ENCODE measurements at regions not wholly inside any gene's neighbourhood (a gene's known extent, or its start where the extent isn't known, plus 50 kb on each side); places are given as distances from the start of the nearest gene placed in this dataset.
"Not testable (repeated sequence)": the region's sequence is repeated elsewhere in the genome, so short reads cannot be mapped to it uniquely, and the experiment has no call there.

DNA sequence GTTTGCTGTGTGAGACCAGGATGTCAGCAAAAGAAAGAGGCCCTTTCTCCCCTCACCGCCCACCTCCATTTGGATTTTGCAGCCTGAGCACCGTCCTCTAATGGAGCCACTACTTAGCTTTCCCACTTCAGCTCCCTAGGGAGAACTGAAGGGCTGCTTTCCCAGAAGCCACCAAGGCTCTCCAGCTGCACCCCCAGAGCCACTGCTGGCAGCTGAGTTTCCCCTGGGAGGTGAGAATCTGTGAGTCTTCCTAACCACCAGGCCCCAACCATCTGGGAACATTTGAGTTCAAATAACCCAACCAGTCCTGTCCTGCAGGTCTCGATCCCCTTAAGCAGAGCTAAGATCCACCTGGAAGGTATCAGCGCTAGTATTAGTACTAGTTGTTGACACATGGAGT, 173.1 kb upstream of the USP9X start:
- Histone ChIP-seq H3K4me3 (ENCODE audit: low read length) (no peak overlapping the region), H3K9me3 (ENCODE audit: low read length) (no peaks in the 10 kb centered on the region), H3K36me3 (ENCODE audit: insufficient read depth, low read length) (no peaks in the 10 kb centered on the region), H2AFZ (ENCODE audit: low read depth, low read length) (no peak overlapping the region), H3K4me1 (ENCODE audit: insufficient read depth, low read length) (no peaks in the 10 kb centered on the region), H3K27me3 (ENCODE audit: insufficient read depth, low read length) (no peaks in the 10 kb centered on the region)

DNA sequence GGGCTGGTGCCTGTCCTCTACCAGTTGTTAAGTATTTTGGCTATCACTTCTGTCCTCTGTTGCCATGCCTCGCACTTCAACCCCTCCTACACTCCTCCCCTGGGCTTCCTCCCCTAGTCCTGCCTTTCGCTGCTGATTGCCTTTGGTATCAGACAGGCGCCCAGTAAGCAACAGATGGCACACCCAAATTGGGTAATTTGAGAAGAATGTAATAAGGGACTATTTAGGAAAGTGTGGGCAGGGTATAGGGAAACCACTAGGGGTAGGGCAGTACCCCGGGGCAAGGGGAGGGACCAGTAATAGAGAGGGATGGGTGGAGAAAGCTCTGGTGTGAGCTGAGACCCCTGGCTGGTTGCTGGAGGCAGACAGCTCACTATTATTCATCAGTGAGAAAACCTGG, 172.7 kb upstream of the USP9X start:
- Histone ChIP-seq H3K4me3 (ENCODE audit: low read length) (no peak overlapping the region), H3K27me3 (ENCODE audit: insufficient read depth, low read length) (no peaks in the 10 kb centered on the region), H3K4me1 (ENCODE audit: insufficient read depth, low read length) (no peaks in the 10 kb centered on the region), H3K9me3 (ENCODE audit: low read length) (no peaks in the 10 kb centered on the region), H3K36me3 (ENCODE audit: insufficient read depth, low read length) (no peaks in the 10 kb centered on the region), H2AFZ (ENCODE audit: low read depth, low read length) (no peak overlapping the region)

DNA sequence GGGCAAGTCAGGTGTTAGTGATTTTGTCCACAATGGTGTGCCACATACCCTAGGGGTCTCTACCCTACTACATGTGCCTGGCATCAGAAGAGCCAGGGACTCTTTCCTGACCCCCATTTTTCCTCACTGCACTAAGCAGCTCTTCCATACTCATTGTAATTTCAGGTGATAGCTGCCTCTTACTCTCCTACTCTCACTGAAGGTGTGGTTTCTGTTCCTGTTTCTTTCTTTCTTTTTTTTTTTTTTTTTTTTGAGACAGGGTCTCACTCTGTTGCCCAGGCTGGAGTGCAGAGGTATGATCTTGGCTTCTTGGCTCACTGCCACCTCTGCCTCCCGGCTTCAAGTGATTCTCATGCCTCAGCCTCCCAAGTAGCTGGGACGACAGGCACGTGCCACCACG, 164.9 kb upstream of the USP9X start:
- Histone ChIP-seq H3K27me3 (ENCODE audit: insufficient read depth, low read length) (no peaks in the 10 kb centered on the region), H3K4me1 (ENCODE audit: insufficient read depth, low read length) (no peaks in the 10 kb centered on the region), H3K4me3 (ENCODE audit: low read length) (no peak overlapping the region), H3K9me3 (ENCODE audit: low read length) (no peaks in the 10 kb centered on the region), H2AFZ (ENCODE audit: low read depth, low read length) (no peak overlapping the region), H3K36me3 (ENCODE audit: insufficient read depth, low read length) (no peaks in the 10 kb centered on the region)

DNA sequence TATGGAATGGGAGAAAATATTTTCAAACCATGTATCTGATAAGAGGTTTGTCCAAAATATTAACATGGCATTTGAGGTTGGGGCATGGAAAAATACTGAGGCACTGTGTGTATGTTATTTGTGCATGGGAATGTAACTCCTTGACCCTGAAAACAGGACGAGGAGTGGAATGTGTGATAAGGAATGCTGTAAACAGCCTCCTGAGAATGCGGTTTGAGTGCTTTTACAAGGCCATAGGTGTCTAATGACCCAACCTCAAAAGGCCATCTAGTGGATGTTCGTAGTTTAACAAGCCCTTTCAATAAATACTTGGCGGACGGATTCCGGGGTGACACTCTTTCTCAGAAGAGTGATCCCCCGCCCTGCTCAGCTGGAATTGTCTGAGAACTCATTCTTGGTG, 162.9 kb upstream of the USP9X start:
- Histone ChIP-seq H3K36me3 (ENCODE audit: insufficient read depth, low read length) (no peaks in the 10 kb centered on the region), H3K4me3 (ENCODE audit: low read length) (no peak overlapping the region), H3K27me3 (ENCODE audit: insufficient read depth, low read length) (no peaks in the 10 kb centered on the region), H3K4me1 (ENCODE audit: insufficient read depth, low read length) (no peaks in the 10 kb centered on the region), H3K9me3 (ENCODE audit: low read length) (no peaks in the 10 kb centered on the region), H2AFZ (ENCODE audit: low read depth, low read length) (no peak overlapping the region)

DNA sequence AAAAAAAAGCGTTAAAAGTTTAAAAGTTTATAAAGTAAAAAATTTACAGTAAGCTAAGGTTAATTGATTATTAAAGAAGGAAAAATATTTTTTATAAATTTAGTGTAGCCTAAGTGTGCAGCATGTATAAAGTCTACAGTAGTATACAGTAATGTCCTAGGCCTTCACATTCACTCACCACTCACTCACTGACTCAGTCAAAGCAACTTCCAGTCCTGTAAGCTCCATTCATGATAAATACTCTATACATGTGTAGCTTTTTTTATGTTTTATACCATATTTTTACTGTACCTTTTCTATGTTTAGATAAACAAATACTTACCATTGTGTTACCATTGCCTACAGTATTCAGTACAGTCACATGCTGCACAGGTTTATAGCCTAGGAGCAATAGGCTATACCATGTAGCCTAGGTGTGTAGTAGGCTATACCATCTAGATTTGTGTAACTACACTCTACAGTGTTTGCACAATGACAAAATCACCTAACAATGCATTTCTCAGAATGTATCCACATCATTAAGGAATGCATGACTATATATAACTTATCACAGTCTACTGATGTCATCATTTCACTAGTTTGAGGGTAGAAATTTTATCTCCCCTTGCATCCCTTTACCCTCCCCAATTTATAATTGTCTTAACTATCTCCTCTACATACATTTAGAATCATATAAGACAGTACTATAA, 158.4 kb upstream of the USP9X start:
- H3K36me3 ChIP-seq (ENCODE audit: insufficient read depth, low read length); H2AFZ ChIP-seq (ENCODE audit: low read depth, low read length); H3K4me1 ChIP-seq (ENCODE audit: insufficient read depth, low read length); H3K9me3 ChIP-seq (ENCODE audit: low read length); H3K27me3 ChIP-seq (ENCODE audit: insufficient read depth, low read length); H3K4me3 ChIP-seq (ENCODE audit: low read length): not testable (repeated sequence)

DNA sequence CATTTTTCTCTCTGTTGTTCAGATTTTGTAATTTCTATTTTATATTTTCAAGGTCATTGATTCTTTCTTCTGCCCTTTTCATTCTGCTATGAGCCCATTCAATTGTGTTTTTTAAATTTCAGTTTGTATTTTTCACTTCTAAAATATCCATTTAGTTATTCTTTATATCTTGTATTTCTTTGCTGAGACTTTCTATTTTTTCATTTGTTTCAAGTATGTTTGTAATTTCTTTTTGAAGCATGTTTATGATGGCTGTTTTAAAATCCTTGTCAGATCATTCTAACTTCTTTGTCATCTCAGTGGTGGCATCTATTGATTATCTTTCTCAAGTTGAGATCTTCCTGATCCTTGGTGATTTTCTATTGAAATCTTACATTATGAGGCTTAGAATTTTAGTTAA, 157.2 kb upstream of the USP9X start:
- no peaks in the 10 kb centered on the region for H3K27me3 ChIP-seq (ENCODE audit: insufficient read depth, low read length)
- H3K4me1 ChIP-seq (ENCODE audit: insufficient read depth, low read length): no peaks in the 10 kb centered on the region
- H2AFZ ChIP-seq (ENCODE audit: low read depth, low read length): no peak overlapping the region
- H3K4me3 ChIP-seq (ENCODE audit: low read length): no peak overlapping the region
- H3K36me3 ChIP-seq (ENCODE audit: insufficient read depth, low read length): no peaks in the 10 kb centered on the region
- H3K9me3 ChIP-seq (ENCODE audit: low read length): no peaks in the 10 kb centered on the region

DNA sequence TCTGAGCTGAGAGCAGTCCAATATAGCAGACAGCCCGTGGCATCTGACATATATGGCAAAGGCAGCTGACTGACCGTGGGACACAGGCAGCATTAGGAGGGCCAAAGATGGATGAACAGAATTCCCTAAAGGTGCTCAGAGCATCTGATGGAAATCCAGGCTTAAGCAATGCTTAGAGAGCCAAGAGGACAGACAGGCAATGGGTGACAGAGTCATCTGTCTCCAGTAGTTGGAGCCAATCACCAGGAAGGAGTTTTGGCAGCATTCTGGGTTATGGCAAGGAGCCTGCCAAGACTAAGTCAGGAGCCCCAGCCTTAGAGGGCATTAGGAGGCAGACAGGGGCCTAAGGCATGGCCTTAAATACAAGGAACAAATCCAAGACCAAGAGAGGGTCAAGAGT, 153.3 kb upstream of the USP9X start:
- Histone ChIP-seq H3K27me3 (ENCODE audit: insufficient read depth, low read length) (no peaks in the 10 kb centered on the region), H2AFZ (ENCODE audit: low read depth, low read length) (no peak overlapping the region), H3K36me3 (ENCODE audit: insufficient read depth, low read length) (no peaks in the 10 kb centered on the region), H3K9me3 (ENCODE audit: low read length) (no peaks in the 10 kb centered on the region), H3K4me3 (ENCODE audit: low read length) (no peak overlapping the region), H3K4me1 (ENCODE audit: insufficient read depth, low read length) (no peaks in the 10 kb centered on the region)

DNA sequence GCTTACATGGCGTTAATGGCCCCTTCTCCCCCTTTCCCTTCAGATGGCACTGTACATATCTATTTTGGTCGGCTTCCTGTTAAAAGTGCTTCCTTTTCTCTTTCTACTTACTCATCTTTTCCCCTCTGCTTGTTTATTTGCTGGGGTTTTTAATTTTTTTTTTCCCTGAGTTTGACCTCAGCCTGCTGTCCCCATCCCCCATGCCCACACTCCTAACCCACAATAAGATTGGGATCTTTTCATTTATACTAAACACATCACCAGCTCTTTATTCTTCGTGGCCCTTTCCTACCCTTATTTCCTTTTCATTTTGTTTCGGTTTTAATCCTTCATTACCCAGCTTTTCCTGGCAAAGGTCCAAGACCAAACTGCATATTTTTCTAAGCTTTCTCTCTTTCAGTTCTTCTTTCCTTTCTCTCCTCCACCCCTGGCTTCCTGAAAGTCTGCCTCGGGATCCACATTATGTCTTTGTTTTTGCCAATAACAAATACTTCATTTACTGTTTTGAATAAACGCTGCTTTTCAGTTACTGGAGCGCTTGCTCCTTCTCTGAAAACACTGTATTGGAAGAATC, 152.0 kb upstream of the USP9X start:
- H3K4me3 ChIP-seq (ENCODE audit: low read length): no peak overlapping the region
- no peaks in the 10 kb centered on the region for H3K9me3 ChIP-seq (ENCODE audit: low read length)

DNA sequence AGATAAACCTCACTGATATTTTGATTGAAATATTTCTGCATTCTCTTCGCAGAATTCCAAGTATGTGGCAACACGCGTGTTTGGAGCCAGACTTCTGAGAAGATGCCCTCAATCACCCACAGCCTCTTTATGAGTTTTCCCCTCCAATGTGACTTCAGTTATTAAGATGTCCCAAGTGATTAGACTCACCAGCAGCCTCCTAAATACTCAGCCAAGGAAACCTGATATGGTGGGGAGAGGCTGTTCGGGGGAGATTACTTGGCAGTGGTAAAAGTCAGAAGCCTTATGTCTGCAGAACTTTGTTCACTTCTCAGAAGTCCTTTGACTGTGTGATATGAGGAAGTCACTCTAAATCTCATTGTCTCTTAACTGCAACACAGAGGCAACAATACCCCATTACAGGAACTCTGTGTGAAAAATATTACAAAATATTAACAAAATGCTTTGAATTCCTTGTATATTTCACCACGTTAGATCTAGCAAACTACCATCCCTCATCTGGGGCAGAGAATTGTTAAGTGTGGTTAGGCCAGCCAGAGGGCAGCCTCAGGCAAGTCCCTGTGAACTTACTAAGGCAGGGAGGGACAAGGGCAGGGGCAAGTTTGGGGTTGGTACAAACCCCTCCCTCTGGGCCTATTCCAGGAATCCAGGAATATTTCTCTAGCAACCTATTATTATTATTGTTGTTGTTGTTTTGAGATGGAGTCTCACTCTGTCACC, 151.4 kb upstream of the USP9X start:
- Histone ChIP-seq H3K27me3 (ENCODE audit: insufficient read depth, low read length) (no peaks in the 10 kb centered on the region), H2AFZ (ENCODE audit: low read depth, low read length) (no peak overlapping the region), H3K9me3 (ENCODE audit: low read length) (no peaks in the 10 kb centered on the region), H3K36me3 (ENCODE audit: insufficient read depth, low read length) (no peaks in the 10 kb centered on the region), H3K4me1 (ENCODE audit: insufficient read depth, low read length) (no peaks in the 10 kb centered on the region), H3K4me3 (ENCODE audit: low read length) (no peak overlapping the region)

More for the DNA sequence above, 152.0 kb upstream of the USP9X start:
- Histone ChIP-seq H3K27me3 (ENCODE audit: insufficient read depth, low read length) (no peaks in the 10 kb centered on the region), H2AFZ (ENCODE audit: low read depth, low read length) (no peak overlapping the region), H3K36me3 (ENCODE audit: insufficient read depth, low read length) (no peaks in the 10 kb centered on the region), H3K4me1 (ENCODE audit: insufficient read depth, low read length) (no peaks in the 10 kb centered on the region)

DNA sequence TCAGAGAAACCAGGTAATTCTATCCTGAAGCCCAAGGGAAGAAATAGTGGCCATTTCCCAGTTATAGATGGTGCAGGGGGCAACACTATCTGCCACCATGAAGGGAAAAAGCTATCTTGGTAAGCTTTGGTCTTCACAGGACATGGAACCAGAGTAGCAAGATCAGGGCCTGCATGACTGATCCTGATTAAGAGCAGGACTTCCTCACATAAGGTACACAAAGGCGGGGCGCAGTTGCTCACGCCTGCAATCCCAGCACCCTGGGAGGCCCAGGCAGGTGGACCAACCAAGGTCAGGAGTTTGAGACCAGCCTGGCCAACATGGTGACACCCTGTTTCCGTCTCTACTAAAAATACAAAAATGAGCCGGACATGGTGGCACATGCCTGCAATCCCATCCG, 148.4 kb upstream of the USP9X start:
- Histone ChIP-seq H2AFZ (ENCODE audit: low read depth, low read length) (no peak overlapping the region), H3K4me1 (ENCODE audit: insufficient read depth, low read length) (no peaks in the 10 kb centered on the region), H3K27me3 (ENCODE audit: insufficient read depth, low read length) (no peaks in the 10 kb centered on the region), H3K36me3 (ENCODE audit: insufficient read depth, low read length) (no peaks in the 10 kb centered on the region), H3K9me3 (ENCODE audit: low read length) (no peaks in the 10 kb centered on the region), H3K4me3 (ENCODE audit: low read length) (no peak overlapping the region)

DNA sequence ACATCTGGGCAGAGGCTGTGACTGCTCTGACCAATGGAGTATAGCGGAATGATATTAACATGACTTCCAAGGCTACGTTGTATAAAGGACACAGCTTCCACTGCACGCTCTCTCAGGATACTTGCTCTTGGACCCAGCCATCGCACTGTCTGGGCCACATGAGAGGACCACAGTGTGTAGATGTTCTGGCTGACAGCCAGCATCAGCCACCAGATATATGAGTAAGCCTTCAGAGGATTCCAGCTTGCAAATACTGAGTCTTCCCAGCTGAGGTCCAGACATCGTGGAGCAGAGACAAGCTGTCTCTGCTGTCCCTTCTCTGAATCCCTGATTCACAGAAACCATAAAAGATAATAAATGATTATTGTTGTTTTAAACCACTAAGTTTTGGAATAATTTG, 146.8 kb upstream of the USP9X start:
- H3K9me3 ChIP-seq (ENCODE audit: low read length): no peaks in the 10 kb centered on the region
- no peaks in the 10 kb centered on the region for H3K4me1 ChIP-seq (ENCODE audit: insufficient read depth, low read length)
- no peaks in the 10 kb centered on the region for H3K27me3 ChIP-seq (ENCODE audit: insufficient read depth, low read length)
- H3K36me3 ChIP-seq (ENCODE audit: insufficient read depth, low read length): no peaks in the 10 kb centered on the region
- no peak overlapping the region for H2AFZ ChIP-seq (ENCODE audit: low read depth, low read length)
- H3K4me3 ChIP-seq (ENCODE audit: low read length): no peak overlapping the region

DNA sequence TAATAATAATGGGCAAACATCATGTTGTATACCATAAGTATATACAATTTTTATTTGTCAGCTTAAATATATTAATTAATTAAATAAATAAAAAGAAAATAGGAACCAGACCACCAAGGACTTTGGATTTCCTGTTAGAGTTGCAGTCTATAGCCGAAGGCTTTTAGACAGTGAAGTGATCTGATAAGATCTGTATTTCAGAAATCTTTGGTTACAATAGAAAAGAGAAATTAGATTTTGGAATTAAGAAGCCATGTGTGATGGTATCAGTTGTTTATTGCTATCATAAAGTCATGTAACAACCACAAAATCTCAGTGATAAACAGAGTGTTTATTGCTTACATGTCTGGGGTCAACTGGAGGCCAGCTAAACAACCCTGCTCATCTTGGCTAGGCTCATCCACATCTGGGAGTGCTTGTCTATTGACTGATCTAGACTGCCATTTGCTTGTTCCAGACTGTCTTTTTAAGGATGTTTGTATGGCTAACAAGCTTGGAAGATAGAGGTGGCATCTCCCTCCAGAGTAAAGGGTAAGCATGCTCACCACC, 142.1 kb upstream of the USP9X start:
- Histone ChIP-seq H3K4me1 (ENCODE audit: insufficient read depth, low read length) (peaks cover 2% of the 10 kb centered on the region), H3K36me3 (ENCODE audit: insufficient read depth, low read length) (no peaks in the 10 kb centered on the region), H2AFZ (ENCODE audit: low read depth, low read length) (no peak overlapping the region), H3K9me3 (ENCODE audit: low read length) (no peaks in the 10 kb centered on the region), H3K4me3 (ENCODE audit: low read length) (no peak overlapping the region), H3K27me3 (ENCODE audit: insufficient read depth, low read length) (peaks cover 2% of the 10 kb centered on the region)

DNA sequence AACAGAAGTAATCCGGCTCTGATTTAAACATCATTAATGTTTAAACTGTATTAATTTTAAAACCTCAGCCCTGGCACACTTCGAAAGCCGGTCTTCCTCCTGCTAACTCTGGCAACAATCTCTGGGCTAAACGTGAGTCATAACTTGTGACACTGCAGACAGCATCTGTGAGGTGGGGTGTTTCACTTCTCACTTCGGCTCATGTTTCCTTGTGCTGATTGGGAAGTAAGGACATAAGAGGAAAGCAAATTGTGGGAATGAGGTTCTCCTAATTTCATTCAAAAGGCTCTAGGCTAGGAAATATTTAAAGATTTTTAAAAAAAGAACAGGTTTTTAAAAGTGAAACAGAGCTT, 139.9 kb upstream of the USP9X start:
- Histone ChIP-seq H3K4me1 (ENCODE audit: insufficient read depth, low read length) (peaks cover 2% of the 10 kb centered on the region), H3K36me3 (ENCODE audit: insufficient read depth, low read length) (no peaks in the 10 kb centered on the region), H3K4me3 (ENCODE audit: low read length) (no peak overlapping the region)

More for the DNA sequence above, 139.9 kb upstream of the USP9X start:
- no peaks in the 10 kb centered on the region for H3K9me3 ChIP-seq (ENCODE audit: low read length)
- peaks cover 2% of the 10 kb centered on the region for H3K27me3 ChIP-seq (ENCODE audit: insufficient read depth, low read length)
- no peak overlapping the region for H2AFZ ChIP-seq (ENCODE audit: low read depth, low read length)

Data from neuron (in vitro differentiated cells).